Jurkat, Clone E6-1 (cell line): ENCODE measurements at regions not wholly inside any gene's neighbourhood (a gene's known extent, or its start where the extent isn't known, plus 50 kb on each side); places are given as distances from the start of the nearest gene placed in this dataset.

Source experiments
- DNase-seq: peaks from one replicate; pipeline ENCODE4 v3.0.0-alpha.2; 2011; ENCODE audit warnings: low read depth, low spot score
- H3K4me3 ChIP-seq: 2 replicates; pipeline ENCODE4 v1.5.1; 2011; ENCODE audit warnings: mild to moderate bottlenecking, low read length, control low read depth, moderate library complexity

DNA sequence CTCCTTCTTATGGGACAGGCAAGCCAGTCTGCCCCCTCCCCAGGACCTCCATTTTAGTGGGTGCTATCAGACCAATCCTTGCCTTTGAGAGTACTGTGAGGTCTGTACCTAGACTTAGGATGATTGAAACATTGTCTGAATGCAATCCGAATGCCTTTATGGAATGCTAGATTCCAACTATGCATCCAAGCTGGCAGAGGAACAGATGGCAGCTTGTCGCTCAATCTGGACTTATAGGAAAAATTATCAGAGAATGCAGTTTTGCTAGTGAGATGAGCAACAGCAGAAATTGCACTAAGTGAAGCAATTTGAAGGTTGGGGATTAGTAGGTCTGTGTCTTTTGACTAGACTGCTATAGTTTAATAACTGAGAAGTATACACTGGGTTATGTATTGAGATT is 109.1 kb downstream of the DYRK2 start:
- no peak overlapping the region for H3K4me3 ChIP-seq
- DNase-seq = no peak

DNA sequence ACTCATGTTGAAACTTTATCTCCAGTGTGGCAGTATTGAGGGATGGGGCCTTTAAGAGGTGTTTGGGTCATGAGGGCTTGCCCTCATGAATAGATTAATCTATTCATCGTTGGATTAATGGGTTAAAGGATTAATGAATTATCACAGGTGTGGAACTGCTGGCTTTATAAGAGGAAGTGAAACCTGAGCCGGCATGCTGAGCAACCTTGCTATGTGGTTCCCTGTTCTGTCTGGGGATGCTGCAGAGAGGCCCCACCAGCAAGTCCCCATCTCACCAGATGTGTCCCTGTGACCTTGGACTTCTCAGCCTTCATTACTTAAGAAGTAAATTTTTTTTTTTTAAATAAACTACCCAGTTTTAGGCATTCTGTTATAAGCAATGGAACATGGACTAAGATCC is 109.6 kb downstream of the DYRK2 start:
- no peak for DNase-seq
- H3K4me3 ChIP-seq = no peak overlapping the region

DNA sequence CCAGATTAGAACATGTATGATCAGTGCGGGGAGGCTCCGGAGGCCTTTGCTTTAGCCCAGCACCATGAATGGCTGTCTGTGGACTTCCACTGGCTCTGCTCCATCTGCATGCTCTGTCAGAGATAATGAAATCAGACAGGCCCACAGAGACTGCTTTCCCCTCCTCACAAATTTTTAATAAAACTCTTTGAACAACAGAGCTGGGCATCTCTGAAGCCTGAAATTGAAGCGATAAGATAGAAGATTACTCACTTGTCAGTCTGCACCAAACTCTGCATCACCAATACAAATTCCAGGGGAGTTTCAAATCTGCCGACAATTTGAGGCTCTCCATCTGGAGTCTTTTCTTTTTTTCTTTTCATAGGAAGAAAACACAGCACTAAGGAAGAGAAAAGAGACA is 110.0 kb downstream of the DYRK2 start:
- H3K4me3 ChIP-seq = no peak overlapping the region
- no peak for DNase-seq

DNA sequence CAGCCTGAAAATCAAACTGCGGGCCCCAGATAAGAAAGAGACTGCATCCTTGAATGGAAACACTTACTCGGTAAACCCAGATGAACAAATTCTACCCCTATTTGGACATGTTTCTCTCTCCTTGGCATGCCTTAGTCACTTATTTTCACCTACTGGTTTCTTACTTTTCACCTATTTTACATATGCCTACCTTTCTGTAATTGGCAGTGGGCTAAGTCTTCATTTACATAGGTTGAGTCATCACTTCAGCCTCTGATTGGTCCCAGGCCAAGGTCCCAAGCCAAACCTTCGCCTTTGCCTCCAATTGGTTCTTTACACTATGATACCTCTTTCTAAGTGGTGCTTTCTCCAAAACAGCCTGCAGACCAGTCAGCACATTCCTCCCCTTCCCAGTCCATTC is 111.3 kb downstream of the DYRK2 start:
- no peak overlapping the region for H3K4me3 ChIP-seq
- no peak for DNase-seq

DNA sequence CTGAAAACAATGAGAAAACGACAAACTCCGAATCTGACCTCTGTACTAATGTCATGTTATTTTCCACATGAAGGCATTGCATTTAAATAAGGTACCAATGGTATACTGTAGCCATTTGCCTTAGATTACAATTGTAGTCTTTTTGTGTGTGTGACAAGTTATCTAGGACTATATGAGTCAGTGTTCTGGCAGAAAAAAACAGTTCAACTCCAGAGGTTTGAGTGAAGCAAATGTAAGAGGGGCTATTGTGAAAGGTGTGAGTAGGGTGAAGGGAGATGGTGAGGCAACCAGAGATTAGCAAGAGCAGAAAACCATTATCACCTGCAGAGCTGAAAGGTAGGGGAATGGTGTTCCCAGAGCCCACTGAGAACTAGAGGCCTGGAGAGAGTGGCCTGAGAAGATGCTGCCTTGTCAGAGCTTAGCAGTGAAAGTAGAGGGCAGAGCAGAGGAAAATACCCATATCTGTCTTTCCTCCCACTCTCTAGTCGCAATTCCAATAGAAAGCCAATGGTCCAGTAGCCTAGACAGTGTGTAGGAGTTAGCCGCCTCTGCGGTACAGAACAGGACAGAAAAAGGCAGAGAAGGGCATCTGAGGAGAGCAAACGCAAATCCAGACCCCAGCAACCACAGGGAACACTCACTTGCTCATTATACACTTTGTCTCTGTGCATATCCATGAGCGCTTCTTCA is 112.2 kb downstream of the DYRK2 start:
- DNase-seq = no peak
- no peak overlapping the region for H3K4me3 ChIP-seq

DNA sequence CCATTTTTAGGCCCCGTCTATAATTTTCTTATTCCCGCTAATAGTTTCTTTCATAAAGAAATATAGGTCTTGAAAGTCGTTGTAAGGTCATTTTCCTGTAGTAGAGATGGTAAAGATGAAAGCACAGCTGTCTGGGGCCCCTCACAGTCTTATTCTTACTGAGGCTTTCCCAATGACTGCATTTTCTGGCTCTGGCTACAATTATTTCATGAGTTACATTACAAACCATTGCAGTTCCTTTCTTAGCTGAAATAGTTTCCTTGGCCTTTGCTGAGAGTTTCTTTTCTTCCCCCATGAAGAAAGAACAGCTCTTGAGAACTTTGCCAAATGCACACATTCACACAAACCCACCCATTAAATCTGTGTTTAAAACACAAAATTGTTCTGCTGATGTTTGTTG is 113.0 kb downstream of the DYRK2 start:
- DNase-seq = no peak
- no peak overlapping the region for H3K4me3 ChIP-seq

DNA sequence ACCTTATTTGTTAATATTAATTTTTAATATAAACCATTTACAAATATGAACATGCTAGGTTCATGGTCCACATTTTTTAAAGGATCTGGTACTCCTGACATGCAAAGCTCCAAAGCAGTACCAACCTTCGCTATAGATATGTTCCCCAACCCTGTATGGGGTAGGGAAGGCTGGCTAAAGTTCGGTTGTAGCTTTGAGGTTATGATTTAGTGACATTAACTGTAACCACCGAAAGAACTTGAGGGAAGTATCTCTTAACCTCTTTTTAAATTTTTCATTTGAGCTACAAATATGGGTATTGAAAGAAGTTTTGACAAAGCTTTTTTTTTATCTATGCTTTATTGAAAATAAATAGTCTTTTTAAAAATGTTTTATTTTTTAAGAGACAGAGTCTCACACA is 115.5 kb downstream of the DYRK2 start:
- H3K4me3 ChIP-seq = no peak overlapping the region
- no peak for DNase-seq

DNA sequence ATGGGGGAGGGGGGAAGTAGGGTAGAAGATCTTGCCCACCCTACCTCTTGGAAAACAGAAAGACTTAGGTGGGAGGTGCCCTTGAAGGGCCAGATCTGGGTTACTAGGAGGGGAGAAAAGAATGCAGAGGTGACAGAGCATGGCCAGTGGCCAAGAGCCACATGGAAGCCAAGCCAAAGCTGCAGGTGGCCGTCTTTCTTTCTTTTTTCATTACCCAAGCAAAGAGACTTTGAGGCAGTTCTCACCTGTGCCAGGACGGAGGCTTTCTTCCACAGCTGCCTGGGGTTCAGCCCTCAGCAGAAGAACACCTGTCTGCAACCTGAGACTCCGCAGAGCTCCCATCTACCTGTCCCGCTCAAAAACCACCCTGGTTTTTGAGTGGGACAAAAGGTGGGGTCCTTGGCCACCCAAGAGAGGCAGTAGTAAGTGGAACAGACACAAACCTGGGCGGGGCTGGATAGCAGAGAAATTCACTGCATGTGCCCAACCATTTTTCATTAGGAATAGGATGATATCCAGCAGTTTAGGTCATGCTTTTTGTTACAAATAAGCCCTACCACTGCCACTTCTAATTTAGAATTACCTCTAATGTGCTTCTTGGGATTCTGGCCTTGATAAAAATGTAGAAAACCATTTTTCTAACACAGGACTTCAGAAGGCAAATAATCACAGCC is 116.5 kb downstream of the DYRK2 start:
- H3K4me3 ChIP-seq = no peak overlapping the region
- no peak for DNase-seq

DNA sequence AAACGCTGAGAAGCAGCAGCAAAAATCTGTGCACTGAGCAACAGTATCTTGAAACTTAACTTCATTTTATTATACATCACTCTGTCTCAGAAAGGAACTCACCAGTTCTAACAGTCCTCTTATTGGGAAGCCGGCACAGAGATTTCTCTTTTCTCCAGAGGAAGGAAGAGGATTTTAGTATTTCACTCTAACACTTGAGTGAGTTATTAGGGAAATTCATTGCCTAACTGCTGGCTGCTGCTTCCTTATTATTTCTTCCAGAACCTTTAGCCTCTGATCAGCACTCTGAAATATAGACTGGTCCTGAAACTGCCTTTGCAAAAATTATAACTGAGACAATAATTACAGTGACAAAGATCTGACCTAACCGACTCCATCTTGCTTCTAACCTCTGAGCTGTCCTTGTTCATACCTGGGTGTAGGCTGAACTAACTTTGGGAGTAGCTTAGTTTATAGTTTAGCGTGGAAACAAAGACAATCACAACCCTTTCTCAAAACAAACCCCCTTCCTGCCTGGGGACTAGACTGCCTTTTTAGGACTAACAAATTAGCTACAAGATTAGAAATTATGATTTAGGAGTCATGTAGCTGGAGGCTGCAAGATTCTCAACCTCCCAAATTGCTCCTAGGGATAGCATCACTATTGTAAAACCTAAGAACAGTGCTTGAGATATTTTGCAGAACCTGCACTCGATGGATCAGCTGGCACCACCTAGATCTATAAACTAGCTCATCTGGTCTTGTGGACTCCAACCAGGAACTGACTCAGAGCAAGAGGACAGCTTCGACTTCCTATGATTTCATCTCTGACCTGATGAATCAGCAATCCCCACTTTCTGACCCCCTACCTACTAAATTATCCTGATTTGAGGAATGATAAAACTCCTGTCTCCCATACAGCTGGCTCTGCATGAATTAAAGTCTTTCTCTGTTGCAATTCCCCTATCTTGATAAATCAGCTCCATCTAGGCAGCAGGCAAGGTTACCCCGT is 117.5 kb downstream of the DYRK2 start:
- DNase-seq = no peak
- no peak overlapping the region for H3K4me3 ChIP-seq

DNA sequence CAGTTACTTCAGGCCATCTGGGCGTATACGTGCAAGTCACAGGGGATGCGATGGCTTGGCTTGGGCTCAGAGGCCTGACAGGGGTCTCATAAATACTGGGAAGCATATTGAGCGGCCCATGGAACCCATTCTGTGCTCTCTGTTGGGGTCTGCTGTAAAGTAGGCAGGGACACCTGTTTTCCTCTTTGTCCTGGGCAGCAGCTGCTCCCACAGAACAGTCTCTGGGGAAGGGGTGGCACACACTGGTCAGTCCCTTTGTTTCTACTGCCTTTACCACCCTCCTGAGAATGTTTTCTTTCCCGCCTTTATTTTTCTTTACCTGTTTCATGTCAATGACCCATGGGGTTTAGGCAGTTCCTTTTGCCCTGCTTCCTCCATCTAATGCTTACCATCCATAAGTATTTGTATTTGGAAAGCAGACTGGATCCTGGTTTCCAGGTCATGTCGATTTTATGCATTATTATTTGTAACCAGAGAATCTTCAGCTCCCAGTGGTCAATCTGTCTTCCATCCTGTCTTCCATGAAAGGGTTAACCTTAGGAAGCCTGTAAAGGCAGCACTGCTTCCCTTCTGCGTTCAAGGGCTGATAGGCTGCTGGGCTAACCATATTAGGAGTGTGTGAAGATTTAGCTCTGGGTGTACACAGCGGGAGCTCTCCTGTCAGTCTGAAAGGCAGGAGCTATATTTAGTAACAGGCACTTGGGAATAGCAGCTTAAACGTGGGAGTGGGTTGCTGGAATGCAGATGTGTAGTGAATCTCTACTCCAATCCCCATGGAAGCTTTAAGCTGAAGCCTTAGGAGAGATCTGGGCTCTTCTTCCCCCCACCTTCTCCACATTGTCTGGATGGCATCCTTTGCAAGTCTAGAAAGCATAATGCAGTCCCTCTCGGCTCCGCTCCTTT is 124.0 kb downstream of the DYRK2 start:
- no peak overlapping the region for H3K4me3 ChIP-seq
- no peak for DNase-seq

DNA sequence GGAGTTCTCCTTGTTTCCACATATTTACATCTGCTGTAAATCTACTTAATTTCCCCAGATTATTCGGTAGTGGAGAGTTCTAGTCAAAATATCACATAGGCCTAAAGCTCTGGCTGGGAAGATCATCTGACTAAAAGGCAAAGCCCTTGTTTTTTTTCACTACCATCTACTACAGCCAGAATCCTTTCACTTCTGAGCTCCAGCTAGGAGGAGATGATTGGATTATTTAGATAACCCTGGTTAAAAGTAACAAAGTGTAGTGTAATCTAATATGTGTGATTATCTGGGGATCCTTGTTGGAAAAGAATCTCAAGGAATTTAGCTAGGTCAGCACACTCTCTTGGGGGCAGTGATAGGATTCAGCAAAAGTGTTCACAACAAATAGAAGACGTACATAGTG is 125.4 kb downstream of the DYRK2 start:
- no peak for DNase-seq
- no peak overlapping the region for H3K4me3 ChIP-seq

DNA sequence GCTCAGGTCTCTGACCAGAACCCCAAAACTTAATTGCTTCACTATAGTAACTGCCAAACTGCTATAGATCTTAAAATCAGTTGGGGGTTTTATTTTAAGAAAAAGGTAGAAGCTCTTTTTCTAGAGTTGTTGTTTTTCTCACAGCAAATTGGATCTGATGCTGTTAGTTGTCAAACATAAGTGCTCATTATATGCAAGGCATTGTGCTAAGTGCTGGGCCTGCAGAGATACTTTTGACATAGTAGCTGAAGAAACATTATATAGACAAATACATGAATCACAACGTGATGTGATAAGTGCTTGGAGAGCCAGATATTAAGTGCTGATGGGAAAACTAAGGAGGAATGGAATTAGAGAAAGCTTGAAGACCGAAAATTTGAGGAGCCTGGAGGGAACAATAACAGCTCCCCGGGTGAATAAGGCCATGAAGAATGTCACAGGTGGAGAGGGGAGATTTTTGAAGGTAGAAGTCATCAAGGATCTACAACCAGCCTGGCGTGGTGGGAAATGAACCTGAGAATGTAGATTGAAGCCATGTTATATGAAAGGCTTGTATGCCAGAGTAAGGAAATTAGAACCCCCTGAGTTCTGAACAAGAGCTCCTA is 126.5 kb downstream of the DYRK2 start:
- no peak for DNase-seq
- H3K4me3 ChIP-seq = no peak overlapping the region

DNA sequence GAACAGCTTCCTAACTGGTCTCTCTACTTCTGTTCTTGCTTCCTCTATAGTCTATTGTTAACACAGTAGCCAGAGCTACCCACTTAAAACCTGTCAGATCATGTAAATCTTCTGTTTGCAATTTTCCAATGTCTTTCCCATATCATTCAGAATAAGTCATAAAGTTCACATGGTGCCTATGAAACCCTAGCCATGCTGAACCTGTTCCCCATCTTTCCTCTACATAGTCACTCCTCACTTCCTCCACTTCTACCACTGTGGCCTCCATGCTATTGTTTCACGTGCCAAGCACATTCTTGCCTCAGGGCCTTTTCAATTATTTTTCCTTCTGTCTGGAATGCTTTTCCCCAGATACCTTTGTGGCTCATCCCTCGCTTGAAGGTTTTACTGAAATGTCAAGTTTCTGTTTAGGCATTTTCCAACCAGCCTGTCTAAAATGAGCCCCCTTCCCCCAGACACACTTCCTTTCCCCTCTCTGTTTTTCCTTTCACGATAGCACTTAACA is 132.1 kb downstream of the DYRK2 start:
- H3K4me3 ChIP-seq = no peak overlapping the region
- no peak for DNase-seq

DNA sequence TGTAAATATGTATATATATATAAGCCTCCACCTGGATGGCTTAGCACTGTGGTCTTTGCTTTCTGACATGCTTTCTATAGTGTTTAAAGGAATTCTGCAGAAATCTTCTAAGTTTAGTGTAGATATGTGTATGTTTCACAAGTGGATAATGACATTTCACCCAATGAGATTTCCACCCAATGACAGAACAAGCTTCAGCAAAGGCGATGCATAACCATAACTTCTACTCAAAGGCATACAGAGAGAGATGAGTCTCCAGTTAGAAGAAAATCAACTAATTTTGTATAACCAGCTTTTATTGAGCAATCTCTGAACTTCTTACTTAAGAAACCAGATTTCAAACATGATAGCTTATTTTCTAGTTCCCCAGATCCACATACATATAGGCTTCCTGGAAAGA is 134.0 kb downstream of the DYRK2 start:
- DNase-seq = no peak
- H3K4me3 ChIP-seq = no peak overlapping the region

DNA sequence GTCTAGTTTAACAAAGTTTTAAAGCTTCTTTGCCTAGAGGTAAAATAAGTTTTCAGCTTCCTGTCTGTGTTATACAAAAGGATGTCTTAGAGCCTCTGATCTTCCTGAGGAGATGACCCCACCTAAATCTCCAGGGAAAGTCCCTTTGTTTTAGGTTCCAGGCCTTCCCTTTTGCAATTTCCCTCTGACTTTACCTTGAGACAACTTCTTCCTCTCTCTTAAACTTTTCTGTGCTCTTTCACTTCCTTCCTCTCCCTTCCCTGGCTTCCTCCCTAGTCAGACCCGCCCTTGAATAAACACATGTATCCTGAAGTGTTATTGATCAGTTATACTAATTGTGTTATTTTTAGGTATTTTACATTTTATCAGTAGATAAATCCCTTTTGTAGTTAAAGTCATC is 134.8 kb downstream of the DYRK2 start:
- DNase-seq = no peak
- H3K4me3 ChIP-seq = no peak overlapping the region

DNA sequence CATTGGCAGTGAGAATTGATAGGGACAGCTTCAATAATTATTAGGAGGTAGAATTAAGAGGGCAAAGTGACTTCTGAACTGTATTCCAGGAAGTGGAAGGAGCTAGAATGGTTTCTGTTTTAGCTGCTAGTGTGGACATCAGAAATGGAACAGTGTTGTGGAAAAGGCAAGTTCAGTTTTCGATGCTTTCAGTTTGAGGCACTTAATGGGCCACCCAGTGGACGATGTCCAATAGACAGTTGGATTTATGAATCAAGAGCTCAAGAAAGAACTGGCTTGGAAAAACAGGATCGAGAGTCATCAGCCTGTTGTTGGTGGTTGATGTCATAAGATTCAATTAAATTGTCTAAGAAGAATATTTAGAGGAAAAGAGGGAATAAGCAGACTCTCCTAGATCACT is 136.3 kb downstream of the DYRK2 start:
- no peak for DNase-seq
- no peak overlapping the region for H3K4me3 ChIP-seq

DNA sequence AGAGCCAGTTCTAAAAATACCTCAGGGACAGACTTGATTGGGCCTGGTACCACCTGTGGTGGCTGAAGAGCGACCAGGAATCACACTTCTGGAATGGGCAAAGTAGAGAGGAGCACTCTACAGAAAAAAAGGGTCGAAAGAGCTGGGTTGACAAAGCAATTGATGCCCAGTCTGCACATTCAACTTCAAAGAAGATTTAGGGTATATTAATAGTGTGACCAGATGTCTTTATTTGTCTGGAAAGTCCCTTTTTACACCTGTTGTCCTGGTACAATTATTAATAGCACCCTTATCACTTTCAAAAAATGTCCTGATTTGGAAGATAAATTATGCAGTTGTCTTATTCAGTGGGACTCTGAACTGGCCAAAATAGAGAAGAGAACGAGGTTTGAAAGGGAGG is 137.5 kb downstream of the DYRK2 start:
- no peak for DNase-seq
- no peak overlapping the region for H3K4me3 ChIP-seq

DNA sequence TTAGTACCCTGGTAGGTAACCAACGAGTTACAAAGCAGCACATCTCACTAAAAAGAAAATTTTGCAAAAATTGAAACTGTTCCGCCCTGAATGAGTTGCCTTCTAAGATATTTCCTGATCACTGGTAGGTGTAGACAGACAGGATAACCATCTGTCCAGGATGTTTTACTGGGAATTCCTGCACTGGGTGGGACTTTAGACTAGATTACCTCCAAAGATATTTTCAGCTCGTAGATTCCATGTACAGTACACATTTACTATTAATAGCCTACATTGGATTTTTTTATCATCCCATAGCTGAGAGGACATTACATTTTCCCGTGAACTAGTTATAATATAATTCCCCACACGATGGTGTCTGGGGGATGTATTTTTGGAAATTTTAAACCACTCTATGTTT is 139.6 kb downstream of the DYRK2 start:
- no peak overlapping the region for H3K4me3 ChIP-seq
- DNase-seq = no peak

DNA sequence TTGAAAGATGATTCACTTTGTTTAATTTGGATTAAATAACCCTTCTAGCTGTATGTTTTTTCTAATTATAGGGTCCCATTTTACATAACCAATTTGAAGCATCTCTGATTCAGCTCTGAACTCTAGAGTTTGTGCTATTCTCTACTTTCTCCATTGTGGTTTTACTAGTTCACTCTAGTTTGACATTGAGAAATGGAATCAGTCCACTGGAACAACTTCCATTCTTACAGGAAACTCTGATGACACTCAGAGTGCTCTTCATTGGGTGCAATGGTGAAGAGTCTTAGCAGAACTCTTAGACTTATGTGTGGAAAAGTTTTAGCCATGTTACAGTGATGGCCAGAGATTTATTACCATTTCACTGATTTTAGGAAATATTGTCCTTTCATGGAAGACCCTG is 140.7 kb downstream of the DYRK2 start:
- no peak for DNase-seq
- no peak overlapping the region for H3K4me3 ChIP-seq
